ENCODE measurements at regions not wholly inside any gene's neighbourhood (a gene's known extent, or its start where the extent isn't known, plus 50 kb on each side); places are given as distances from the start of the nearest gene placed in this dataset.

GRCh38 chr2:128475427-128476211, 157.0 kb upstream of the HS6ST1 start:
- ATAC-seq = no peak
- DNase-seq (ENCODE audit: low spot score) = no peak
- intact Hi-C loops (cut with DNase I) = no loop called here

- ATAC-seq = no peak
- DNase-seq (ENCODE audit: low spot score) = no peak
- intact Hi-C loops (cut with DNase I) = no loop called here
Observed at GRCh38 chr2:128477026-128477820, 158.6 kb upstream of the HS6ST1 start.

GRCh38 chr2:128477891-128478290, 159.2 kb upstream of the HS6ST1 start:
- ATAC-seq = no peak
- no peak for DNase-seq (ENCODE audit: low spot score)
- intact Hi-C loops (cut with DNase I) = no loop called here

GRCh38 chr2:128485761-128486639, 167.3 kb upstream of the HS6ST1 start:
- no peak for DNase-seq (ENCODE audit: low spot score)
- no peak for ATAC-seq
- intact Hi-C loops (cut with DNase I) = no loop called here

- intact Hi-C loops (cut with DNase I) = no loop called here
- no peak for ATAC-seq
- DNase-seq (ENCODE audit: low spot score) = no peak
Observed at GRCh38 chr2:128486640-128487375, 168.1 kb upstream of the HS6ST1 start.

- DNase-seq (ENCODE audit: low spot score) (no peak), ATAC-seq (no peak)
- intact Hi-C loops (cut with DNase I) = no loop called here
Observed at GRCh38 chr2:128487650-128488387, 169.2 kb upstream of the HS6ST1 start.

GRCh38 chr2:128488434-128488833, 169.8 kb upstream of the HS6ST1 start:
- DNase-seq (ENCODE audit: low spot score) (no peak), ATAC-seq (no peak)
- intact Hi-C loops (cut with DNase I) = no loop called here

- DNase-seq (ENCODE audit: low spot score) = no peak
- intact Hi-C loops (cut with DNase I) = no loop called here
- ATAC-seq = peak; percentile 29
Observed at GRCh38 chr2:128489526-128490273, 171.0 kb upstream of the HS6ST1 start.

- intact Hi-C loops (cut with DNase I) = no loop called here
- no peak for ATAC-seq
- no peak for DNase-seq (ENCODE audit: low spot score)
Observed at GRCh38 chr2:128490321-128490720, 171.7 kb upstream of the HS6ST1 start.

GRCh38 chr2:128490881-128491691, 172.4 kb upstream of the HS6ST1 start:
- ATAC-seq (no peak), DNase-seq (ENCODE audit: low spot score) (no peak)
- intact Hi-C loops (cut with DNase I) = no loop called here

GRCh38 chr2:128491692-128492244, 173.1 kb upstream of the HS6ST1 start:
- intact Hi-C loops (cut with DNase I) = no loop called here
- DNase-seq (ENCODE audit: low spot score) (no peak), ATAC-seq (no peak)

- no peak for ATAC-seq
- intact Hi-C loops (cut with DNase I) = no loop called here
- DNase-seq (ENCODE audit: low spot score) = no peak
Observed at GRCh38 chr2:128492966-128493811, 174.5 kb upstream of the HS6ST1 start.

GRCh38 chr2:128493880-128494279, 175.2 kb upstream of the HS6ST1 start:
- no peak for ATAC-seq
- DNase-seq (ENCODE audit: low spot score) = no peak
- intact Hi-C loops (cut with DNase I) = no loop called here

- no peak for DNase-seq (ENCODE audit: low spot score)
- ATAC-seq = no peak
- intact Hi-C loops (cut with DNase I) = no loop called here
Observed at GRCh38 chr2:128494307-128494639, 175.6 kb upstream of the HS6ST1 start.

- ATAC-seq (peak; percentile 64), DNase-seq (ENCODE audit: low spot score) (peak; percentile 35)
- intact Hi-C loops (cut with DNase I) = no loop called here
Observed at GRCh38 chr2:128494640-128495321, 176.1 kb upstream of the HS6ST1 start.

Measured in sciatic nerve (tissue), 2 donors.